Smooth muscle cell (in vitro differentiated cells): ENCODE measurements at regions not wholly inside any gene's neighbourhood (a gene's known extent, or its start where the extent isn't known, plus 50 kb on each side); places are given as distances from the start of the nearest gene placed in this dataset.

Source experiments
- DNase-seq: peaks from one replicate; lab custom pipeline; 2025; ENCODE audit not compliant: unreplicated experiment; lab: John Stamatoyannopoulos, UW
- H2AFZ ChIP-seq: fragments of 200-600 bp; sonication (generic); 2 replicates; pipeline ENCODE4 v1.6.0; 2016; ENCODE audit warnings: antibody characterized with exemption, low read depth, mild to moderate bottlenecking
- H3F3A ChIP-seq: fragments of 200-600 bp; sonication (generic); 2 replicates; pipeline ENCODE4 v1.6.0; 2017; ENCODE audit warnings: antibody characterized with exemption, low read depth
- H3K27ac ChIP-seq: fragments of 200-600 bp; sonication (generic); 2 replicates; pipeline ENCODE4 v1.5.1; 2016; ENCODE audit warnings: low read depth, mild to moderate bottlenecking
- H3K27me3 ChIP-seq: fragments of 200-600 bp; sonication (generic); 2 replicates; pipeline ENCODE4 v1.6.1; 2016; ENCODE audit warnings: low read depth, mild to moderate bottlenecking
- H3K36me3 ChIP-seq: fragments of 200-600 bp; sonication (generic); 2 replicates; pipeline ENCODE4 v1.5.1; 2016; ENCODE audit warnings: low read depth
- H3K4me1 ChIP-seq: fragments of 200-600 bp; sonication (generic); 2 replicates; pipeline ENCODE4 v1.5.1; 2016; ENCODE audit warnings: low read depth
- H3K4me2 ChIP-seq: fragments of 200-600 bp; sonication (generic); 2 replicates; pipeline ENCODE4 v1.6.0; 2016; ENCODE audit warnings: mild to moderate bottlenecking
- H3K4me3 ChIP-seq: fragments of 200-600 bp; sonication (generic); 2 replicates; pipeline ENCODE4 v1.5.1; 2016; ENCODE audit warnings: mild to moderate bottlenecking
- H3K79me2 ChIP-seq: fragments of 200-600 bp; sonication (generic); 2 replicates; pipeline ENCODE4 v1.6.0; 2016; ENCODE audit warnings: low read depth, mild to moderate bottlenecking
- H3K9ac ChIP-seq: fragments of 200-600 bp; sonication (generic); 2 replicates; pipeline ENCODE4 v1.6.0; 2016; ENCODE audit warnings: low read depth
- H3K9me3 ChIP-seq: fragments of 200-600 bp; sonication (generic); replicated peaks from 2 replicates; pipeline ENCODE4 v1.5.1; 2016; ENCODE audit warnings: low read depth
- H4K20me1 ChIP-seq: fragments of 200-600 bp; sonication (generic); 2 replicates; pipeline ENCODE4 v1.6.0; 2016; ENCODE audit warnings: low read depth
- CTCF ChIP-seq: fragments of 200-600 bp; sonication (generic); IDR thresholded peaks from 2 replicates; pipeline ENCODE4 v1.5.1; 2017; ENCODE audit warnings: borderline replicate concordance, mild to moderate bottlenecking, antibody characterized with exemption; ENCODE audit not compliant: insufficient read depth, poor library complexity, severe bottlenecking
- WGBS: methylation state at CpG from one replicate; pipeline ENCODE4 v1.1.7; 2016; ENCODE audit warnings: low lambda C conversion rate; 5-methylcytosine and 5-hydroxymethylcytosine counted together

DNA sequence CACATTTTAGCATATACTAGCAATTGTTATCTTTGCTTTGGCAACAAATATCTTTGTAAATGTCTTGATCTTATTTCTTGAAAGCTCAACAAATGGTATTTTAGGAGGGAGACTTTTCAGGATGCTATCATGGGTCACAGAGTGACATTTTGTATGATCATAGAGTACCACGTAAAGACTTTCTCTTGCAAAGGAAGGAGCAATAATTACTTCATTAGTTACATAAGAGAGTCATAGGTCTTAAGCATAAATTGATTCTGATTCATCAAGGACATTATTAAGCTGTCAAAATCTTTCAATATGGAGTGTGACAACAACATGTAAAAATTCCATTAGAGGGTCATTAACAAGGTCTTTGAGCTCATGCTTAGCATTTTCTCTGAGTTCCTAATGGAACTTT lies 339.6 kb downstream of the NUP35 start:
- H3K4me2 ChIP-seq = no peak overlapping the region
- no peaks in the 10 kb centered on the region for H3K4me1 ChIP-seq
- no peaks in the 10 kb centered on the region for H4K20me1 ChIP-seq
- no peaks in the 10 kb centered on the region for H3K9me3 ChIP-seq
- TF ChIP-seq CTCF = no peak
- no peaks in the 10 kb centered on the region for H3K27me3 ChIP-seq
- no peaks in the 10 kb centered on the region for H3K79me2 ChIP-seq
- WGBS = 85% methylated on average over 1 of the region's 1 CpG
- H2AFZ ChIP-seq = no peak overlapping the region
- DNase-seq = no peak
- no peak overlapping the region for H3K4me3 ChIP-seq
- no peak overlapping the region for H3K27ac ChIP-seq
- H3F3A ChIP-seq = no peaks in the 10 kb centered on the region
- no peaks in the 10 kb centered on the region for H3K36me3 ChIP-seq
- H3K9ac ChIP-seq = no peak overlapping the region

GRCh38 chr2:183465048-183465447 lies 340.8 kb downstream of the NUP35 start:
- Histone ChIP-seq H3K36me3 (no peaks in the 10 kb centered on the region), H3K4me3 (no peak overlapping the region), H3K9me3 (no peaks in the 10 kb centered on the region), H3K9ac (no peak overlapping the region), H3K4me2 (no peak overlapping the region), H3K4me1 (no peaks in the 10 kb centered on the region), H2AFZ (no peak overlapping the region), H3K79me2 (no peaks in the 10 kb centered on the region), H3F3A (no peaks in the 10 kb centered on the region), H3K27ac (no peak overlapping the region), H4K20me1 (no peaks in the 10 kb centered on the region), H3K27me3 (no peaks in the 10 kb centered on the region)
- no peak for TF ChIP-seq CTCF
- no peak for DNase-seq

DNA sequence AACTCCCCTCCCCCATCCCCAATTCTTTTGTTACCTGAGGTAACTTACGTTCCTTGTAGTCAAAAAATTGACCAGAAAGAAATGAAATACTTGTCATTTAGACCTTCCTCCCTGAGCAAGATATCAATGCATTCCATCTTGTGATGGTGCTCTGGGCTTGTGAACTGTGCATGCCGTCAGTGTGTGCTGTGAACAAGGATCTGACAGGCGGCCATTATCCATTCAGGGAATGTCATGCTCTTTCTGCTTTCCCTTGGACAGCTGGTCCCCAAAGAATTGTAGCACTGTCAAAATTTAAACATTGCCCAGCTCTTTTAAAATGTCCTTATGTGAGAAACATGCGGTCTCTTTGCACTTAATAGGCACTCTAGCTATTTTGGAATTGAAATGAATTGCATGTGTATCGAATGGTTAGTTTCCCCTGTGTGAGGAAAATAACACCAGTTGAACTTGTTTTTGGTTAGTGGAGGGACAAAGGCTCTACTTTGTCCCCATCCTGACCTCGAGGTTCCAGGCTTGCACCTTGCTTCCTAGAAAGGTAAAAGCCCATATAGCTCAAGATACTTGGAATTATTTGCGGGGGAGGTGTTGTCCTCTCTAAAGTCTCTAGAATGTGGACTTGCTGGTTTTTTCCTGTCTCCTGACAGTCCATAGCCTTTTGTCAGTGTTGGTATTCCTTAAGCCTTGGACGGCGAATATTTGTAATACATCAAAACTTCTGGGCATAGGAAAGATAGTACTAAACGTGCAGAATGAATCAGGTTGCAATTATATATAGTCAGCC lies 350.9 kb downstream of the NUP35 start:
- H3K4me2 ChIP-seq = no peak overlapping the region
- no peak overlapping the region for H2AFZ ChIP-seq
- WGBS = 68% methylated on average over 10 of the region's 10 CpGs
- no peak overlapping the region for H3K4me3 ChIP-seq
- no peaks in the 10 kb centered on the region for H4K20me1 ChIP-seq
- H3K79me2 ChIP-seq = no peaks in the 10 kb centered on the region
- no peaks in the 10 kb centered on the region for H3K4me1 ChIP-seq
- no peak overlapping the region for H3K9ac ChIP-seq
- no peak for TF ChIP-seq CTCF
- H3K9me3 ChIP-seq = no peaks in the 10 kb centered on the region
- H3K27me3 ChIP-seq = no peaks in the 10 kb centered on the region
- H3K36me3 ChIP-seq = no peaks in the 10 kb centered on the region
- no peak overlapping the region for H3K27ac ChIP-seq
- no peak for DNase-seq
- H3F3A ChIP-seq = no peaks in the 10 kb centered on the region

- H3K27me3 ChIP-seq = no peaks in the 10 kb centered on the region
- H3K4me3 ChIP-seq = no peak overlapping the region
- H3K4me1 ChIP-seq = no peaks in the 10 kb centered on the region
- TF ChIP-seq CTCF = no peak
- H3F3A ChIP-seq = no peaks in the 10 kb centered on the region
- no peak overlapping the region for H3K27ac ChIP-seq
- no peaks in the 10 kb centered on the region for H3K79me2 ChIP-seq
- H3K36me3 ChIP-seq = no peaks in the 10 kb centered on the region
- H3K9me3 ChIP-seq = no peaks in the 10 kb centered on the region
- no peak overlapping the region for H3K4me2 ChIP-seq
- no peak overlapping the region for H3K9ac ChIP-seq
- no peak overlapping the region for H2AFZ ChIP-seq
- no peaks in the 10 kb centered on the region for H4K20me1 ChIP-seq
- no peak for DNase-seq
Measured at GRCh38 chr2:183476490-183476889, 352.2 kb downstream of the NUP35 start.
